Colonic mucosa (tissue), 4 donors: ENCODE measurements at regions not wholly inside any gene's neighbourhood (a gene's known extent, or its start where the extent isn't known, plus 50 kb on each side); places are given as distances from the start of the nearest gene placed in this dataset.
"Not testable (repeated sequence)": the region's sequence is repeated elsewhere in the genome, so short reads cannot be mapped to it uniquely, and the experiment has no call there.

ENCODE experiments used
- DNase-seq: peaks from one replicate; pipeline ENCODE4 v3.0.0-alpha.2; 2020
- H3K27ac ChIP-seq: fragments of 200-600 bp; one replicate; pipeline ENCODE4 v1.8.0; 2021
- H3K27me3 ChIP-seq: fragments of 200-600 bp; one replicate; pipeline ENCODE4 v1.8.0; 2021
- H3K36me3 ChIP-seq: fragments of 200-600 bp; one replicate; pipeline ENCODE4 v1.8.0; 2021
- H3K4me1 ChIP-seq: fragments of 200-600 bp; one replicate; pipeline ENCODE4 v1.8.0; 2021; ENCODE audit warnings: mild to moderate bottlenecking
- H3K4me3 ChIP-seq: fragments of 200-600 bp; one replicate; pipeline ENCODE4 v1.8.0; 2021
- H3K9ac ChIP-seq, 2 donors: one replicate each; pipeline ENCODE4 v1.7.0; 2013; ENCODE audit warnings: control low read depth in 2 of 2, low read depth in 2 of 2, low read length in 2 of 2
- H3K9me3 ChIP-seq: fragments of 200-600 bp; one replicate; pipeline ENCODE4 v1.8.0; 2021
- intact Hi-C: fragments of 100-400 bp; cut with DNase I; formaldehyde crosslinking; loops from one replicate; pipeline ENCODE4 v1.14.1; 2022
- TF ChIP-seq, protein P1 (sequence below): fragments of 200-600 bp; IDR thresholded peaks from one replicate; pipeline ENCODE4 v1.8.0; 2022; ENCODE audit warnings: antibody characterized with exemption, mild to moderate bottlenecking
- donor health status: healthy.
- donor health status: DM: no; HTN: no; CAD: no.
- donor health status: DM: no; HTN: no; CAD: no.

GRCh38 chr2:239594019-239594771 lies 193.4 kb upstream of the HDAC4 start:
- no peak for DNase-seq
- H3K9me3 ChIP-seq, result no peaks in the 10 kb centered on the region
- no peaks in the 10 kb centered on the region for H3K27me3 ChIP-seq
- TF ChIP-seq, protein P1, sequence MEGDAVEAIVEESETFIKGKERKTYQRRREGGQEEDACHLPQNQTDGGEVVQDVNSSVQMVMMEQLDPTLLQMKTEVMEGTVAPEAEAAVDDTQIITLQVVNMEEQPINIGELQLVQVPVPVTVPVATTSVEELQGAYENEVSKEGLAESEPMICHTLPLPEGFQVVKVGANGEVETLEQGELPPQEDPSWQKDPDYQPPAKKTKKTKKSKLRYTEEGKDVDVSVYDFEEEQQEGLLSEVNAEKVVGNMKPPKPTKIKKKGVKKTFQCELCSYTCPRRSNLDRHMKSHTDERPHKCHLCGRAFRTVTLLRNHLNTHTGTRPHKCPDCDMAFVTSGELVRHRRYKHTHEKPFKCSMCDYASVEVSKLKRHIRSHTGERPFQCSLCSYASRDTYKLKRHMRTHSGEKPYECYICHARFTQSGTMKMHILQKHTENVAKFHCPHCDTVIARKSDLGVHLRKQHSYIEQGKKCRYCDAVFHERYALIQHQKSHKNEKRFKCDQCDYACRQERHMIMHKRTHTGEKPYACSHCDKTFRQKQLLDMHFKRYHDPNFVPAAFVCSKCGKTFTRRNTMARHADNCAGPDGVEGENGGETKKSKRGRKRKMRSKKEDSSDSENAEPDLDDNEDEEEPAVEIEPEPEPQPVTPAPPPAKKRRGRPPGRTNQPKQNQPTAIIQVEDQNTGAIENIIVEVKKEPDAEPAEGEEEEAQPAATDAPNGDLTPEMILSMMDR, result no peak
- H3K36me3 ChIP-seq, result no peaks in the 10 kb centered on the region
- intact Hi-C loops, result no loop called here
- H3K9ac ChIP-seq, result no peak overlapping the region
- no peak overlapping the region for H3K4me3 ChIP-seq
- no peak overlapping the region for H3K27ac ChIP-seq
- no peaks in the 10 kb centered on the region for H3K4me1 ChIP-seq

- no peaks in the 10 kb centered on the region for H3K4me1 ChIP-seq
- H3K27me3 ChIP-seq, result no peaks in the 10 kb centered on the region
- no peak overlapping the region for H3K9ac ChIP-seq
- no peak overlapping the region for H3K27ac ChIP-seq
- no peak for DNase-seq
- H3K9me3 ChIP-seq, result no peaks in the 10 kb centered on the region
- H3K4me3 ChIP-seq, result no peak overlapping the region
- intact Hi-C loops, result no loop called here
- TF ChIP-seq, protein P1, result no peak
- H3K36me3 ChIP-seq, result no peaks in the 10 kb centered on the region
Measured at GRCh38 chr2:239593455-239593854, 192.6 kb upstream of the HDAC4 start.

DNA sequence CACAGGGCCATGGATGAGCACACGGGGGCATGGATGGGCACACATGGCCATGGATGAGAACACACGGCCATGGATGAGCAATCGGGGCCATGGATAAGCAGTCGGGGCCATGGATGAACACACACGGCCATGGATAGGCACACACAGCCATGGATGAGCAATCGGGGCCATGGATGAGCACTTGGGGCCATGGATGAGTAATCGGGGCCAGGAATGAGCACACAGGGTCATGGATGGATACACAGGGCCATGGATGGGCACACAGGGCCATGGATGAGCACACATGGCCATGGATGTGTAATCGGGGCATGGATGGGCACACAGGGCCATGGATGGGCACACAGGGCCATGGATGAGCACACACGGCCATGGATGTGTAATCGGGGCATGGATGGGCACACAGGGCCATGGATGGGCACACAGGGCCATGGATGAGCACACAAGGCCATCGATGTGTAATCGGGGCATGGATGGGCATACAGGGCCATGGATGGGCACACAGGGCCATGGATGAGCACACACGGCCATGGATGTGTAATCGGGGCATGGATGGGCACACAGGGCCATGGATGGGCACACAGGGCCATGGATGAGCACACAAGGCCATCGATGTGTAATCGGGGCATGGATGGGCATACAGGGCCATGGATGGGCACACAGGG lies 191.9 kb upstream of the HDAC4 start:
- H3K4me3 ChIP-seq, H3K27ac ChIP-seq, H3K9ac ChIP-seq, H3K36me3 ChIP-seq, intact Hi-C loops, H3K27me3 ChIP-seq, H3K4me1 ChIP-seq, H3K9me3 ChIP-seq, DNase-seq: not testable (repeated sequence)

DNA sequence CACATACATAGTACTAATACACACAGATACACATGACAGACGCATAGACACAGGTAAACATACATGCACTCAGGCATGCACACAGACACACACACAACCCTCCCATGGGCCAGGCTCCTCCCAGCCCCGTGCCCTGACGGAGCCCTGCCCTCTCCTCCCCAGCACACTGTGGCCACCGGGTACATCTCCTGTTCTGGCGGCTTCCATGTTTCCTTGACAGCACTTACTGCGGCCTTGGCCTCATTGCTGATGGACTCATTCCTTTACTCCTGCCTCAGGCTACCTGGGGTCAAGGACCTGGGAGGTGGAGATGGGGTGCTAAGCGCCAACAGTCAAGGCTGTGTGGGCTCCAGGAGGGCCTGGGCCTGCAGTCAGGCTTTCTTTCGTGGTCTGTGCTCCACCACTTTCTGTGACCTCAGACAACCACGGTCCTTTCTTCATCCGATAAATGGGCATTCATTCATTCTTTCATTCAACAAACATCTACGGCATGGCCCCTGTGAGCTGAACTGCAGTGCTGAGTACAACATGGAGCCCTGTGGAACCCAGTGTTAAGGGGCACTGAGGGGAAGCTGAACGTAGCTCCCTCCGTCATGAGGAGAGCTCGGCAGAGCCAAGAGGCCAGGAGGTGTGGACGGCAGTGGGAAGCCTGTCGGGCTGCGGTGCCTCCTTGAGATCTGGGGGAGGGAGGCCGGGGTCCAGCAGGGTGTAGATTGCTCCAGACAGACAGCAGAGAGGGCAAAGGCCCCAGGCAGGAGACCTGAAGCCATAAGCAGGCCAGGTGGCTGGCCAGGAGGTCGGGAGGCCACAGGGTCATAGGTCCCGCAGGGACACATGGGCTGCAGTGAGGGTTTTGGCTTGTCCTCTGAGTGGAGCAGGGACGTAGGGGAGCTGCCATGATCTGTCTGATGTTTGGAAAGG lies 190.4 kb upstream of the HDAC4 start:
- TF ChIP-seq, protein P1, result no peak
- DNase-seq, result no peak
- Histone ChIP-seq H3K36me3 (no peaks in the 10 kb centered on the region), H3K4me1 (no peaks in the 10 kb centered on the region), H3K9me3 (no peaks in the 10 kb centered on the region), H3K9ac (no peak overlapping the region), H3K27ac (no peak overlapping the region), H3K27me3 (no peaks in the 10 kb centered on the region), H3K4me3 (no peak overlapping the region)
- intact Hi-C loops, result no loop called here

DNA sequence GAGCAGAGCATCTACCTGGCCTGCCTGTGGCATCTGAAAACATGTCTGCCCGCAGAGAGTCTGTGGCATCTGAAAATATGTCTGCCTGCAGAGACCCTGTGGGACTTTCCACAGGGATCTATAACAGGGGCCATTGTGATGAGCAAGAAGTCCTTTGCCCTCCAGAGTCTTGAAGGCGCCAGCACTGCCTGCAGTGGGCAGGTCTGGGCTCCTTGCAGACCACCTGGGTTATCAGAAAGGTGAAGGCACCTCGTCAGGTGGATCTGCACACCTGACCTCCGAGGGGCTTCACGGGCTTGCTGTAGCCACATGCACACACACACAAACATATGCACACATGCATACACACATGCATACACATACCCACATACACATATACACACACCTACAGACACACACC lies 189.5 kb upstream of the HDAC4 start:
- TF ChIP-seq, protein P1, result no peak

More for the DNA sequence above, 189.5 kb upstream of the HDAC4 start:
- H3K4me3 ChIP-seq, result no peak overlapping the region
- H3K9me3 ChIP-seq, result no peaks in the 10 kb centered on the region
- no peaks in the 10 kb centered on the region for H3K27me3 ChIP-seq
- H3K4me1 ChIP-seq, result no peaks in the 10 kb centered on the region
- H3K36me3 ChIP-seq, result no peaks in the 10 kb centered on the region
- no peak for DNase-seq
- intact Hi-C loops, result no loop called here
- H3K9ac ChIP-seq, result no peak overlapping the region
- no peak overlapping the region for H3K27ac ChIP-seq
